ENCODE measurements at regions not wholly inside any gene's neighbourhood (a gene's known extent, or its start where the extent isn't known, plus 50 kb on each side); places are given as distances from the start of the nearest gene placed in this dataset.

GRCh38 chr9:87089506-87089905, 142.2 kb upstream of the GAS1 start:
- TF ChIP-seq TAF1 (IDR thresholded peaks at IDR 0.05; ENCODE audit: borderline replicate concordance, insufficient read depth, low read length) = no peak
- TF ChIP-seq REST (IDR thresholded peaks at IDR 0.05; ENCODE audit: insufficient read depth in 1 of 2, low read depth in 2 of 2, low read length in 2 of 2) = no peak
- no peak for TF ChIP-seq FOXP2 (optimal IDR thresholded peaks at IDR 0.05; ENCODE audit: borderline replicate concordance, extremely low read depth, extremely low read length, insufficient read depth)
- TF ChIP-seq POLR2AphosphoS5 (IDR thresholded peaks at IDR 0.05; ENCODE audit: low read depth, low read length) = no peak
- no peak for TF ChIP-seq SIN3A (IDR thresholded peaks at IDR 0.05; ENCODE audit: borderline replicate concordance, insufficient read depth, low read length)

DNA sequence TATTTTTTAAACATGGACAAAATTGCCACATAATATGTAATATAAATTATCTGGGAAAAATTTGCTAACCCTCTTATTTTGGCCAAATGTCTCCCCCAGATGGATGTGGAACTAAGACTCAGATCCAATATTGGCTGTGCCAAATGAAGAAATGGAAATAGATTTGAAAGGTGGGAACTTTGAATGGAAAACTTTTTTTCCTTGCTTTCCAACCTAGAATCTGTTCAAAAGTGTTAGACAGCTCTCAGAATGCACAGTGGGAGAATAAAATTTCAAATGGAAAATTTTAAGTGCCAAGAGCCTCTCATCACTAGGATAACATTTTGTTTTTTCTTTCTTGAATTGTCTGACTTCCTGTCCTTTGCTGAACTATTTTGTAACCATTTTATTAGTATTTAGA, 142.6 kb upstream of the GAS1 start:
- TF ChIP-seq SIN3A (IDR thresholded peaks at IDR 0.05; ENCODE audit: borderline replicate concordance, insufficient read depth, low read length) (no peak), REST (IDR thresholded peaks at IDR 0.05; ENCODE audit: insufficient read depth in 1 of 2, low read depth in 2 of 2, low read length in 2 of 2) (no peak), FOXP2 (optimal IDR thresholded peaks at IDR 0.05; ENCODE audit: borderline replicate concordance, extremely low read depth, extremely low read length, insufficient read depth) (no peak), TAF1 (IDR thresholded peaks at IDR 0.05; ENCODE audit: borderline replicate concordance, insufficient read depth, low read length) (no peak), POLR2AphosphoS5 (IDR thresholded peaks at IDR 0.05; ENCODE audit: low read depth, low read length) (no peak)

DNA sequence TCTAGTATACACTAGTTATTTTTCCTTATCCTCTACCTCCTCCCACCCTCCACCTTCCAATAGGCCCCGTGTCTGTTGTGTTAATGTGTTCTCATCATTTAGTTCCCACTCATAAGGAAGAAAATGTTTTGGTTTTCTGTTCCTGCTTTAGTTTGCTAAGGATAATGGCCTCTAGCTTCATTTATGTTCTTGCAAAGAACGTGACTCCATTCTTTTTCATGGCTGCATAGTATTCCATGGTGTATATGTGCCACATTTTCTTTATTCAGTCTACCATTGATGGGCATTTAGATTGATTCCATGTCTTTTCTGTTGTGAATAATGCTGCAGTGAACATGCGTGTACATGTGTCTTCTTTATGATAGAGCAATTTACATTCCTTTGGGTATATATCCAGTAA, 146.5 kb upstream of the GAS1 start:
- TF ChIP-seq REST (IDR thresholded peaks at IDR 0.05; ENCODE audit: insufficient read depth in 1 of 2, low read depth in 2 of 2, low read length in 2 of 2) = no peak
- no peak for TF ChIP-seq FOXP2 (optimal IDR thresholded peaks at IDR 0.05; ENCODE audit: borderline replicate concordance, extremely low read depth, extremely low read length, insufficient read depth)
- TF ChIP-seq TAF1 (IDR thresholded peaks at IDR 0.05; ENCODE audit: borderline replicate concordance, insufficient read depth, low read length) = no peak
- TF ChIP-seq POLR2AphosphoS5 (IDR thresholded peaks at IDR 0.05; ENCODE audit: low read depth, low read length) = no peak
- no peak for TF ChIP-seq SIN3A (IDR thresholded peaks at IDR 0.05; ENCODE audit: borderline replicate concordance, insufficient read depth, low read length)

- TF ChIP-seq TAF1 (IDR thresholded peaks at IDR 0.05; ENCODE audit: borderline replicate concordance, insufficient read depth, low read length) (no peak), REST (IDR thresholded peaks at IDR 0.05; ENCODE audit: insufficient read depth in 1 of 2, low read depth in 2 of 2, low read length in 2 of 2) (no peak), SIN3A (IDR thresholded peaks at IDR 0.05; ENCODE audit: borderline replicate concordance, insufficient read depth, low read length) (no peak), FOXP2 (optimal IDR thresholded peaks at IDR 0.05; ENCODE audit: borderline replicate concordance, extremely low read depth, extremely low read length, insufficient read depth) (no peak), POLR2AphosphoS5 (IDR thresholded peaks at IDR 0.05; ENCODE audit: low read depth, low read length) (no peak)
These were observed 148.6 kb upstream of the GAS1 start for GRCh38 chr9:87095951-87096350.

DNA sequence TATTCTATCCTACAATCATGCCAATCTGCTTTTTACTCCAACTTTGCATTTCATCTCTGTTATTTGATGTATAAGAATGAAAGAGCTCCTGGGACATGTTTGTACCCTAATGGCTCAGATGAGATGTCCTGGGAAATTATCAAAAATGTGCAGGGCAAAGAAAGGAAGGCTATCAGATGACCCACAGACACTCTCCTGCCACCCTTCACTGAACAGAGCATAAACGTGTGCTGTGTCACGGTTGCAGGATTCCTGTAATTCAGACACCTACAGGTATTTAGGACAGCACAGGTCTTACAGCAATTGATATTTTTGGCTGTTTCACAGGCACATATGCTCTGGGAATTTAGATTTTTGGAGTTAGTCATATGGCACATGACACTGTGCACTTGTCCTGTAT, 149.2 kb upstream of the GAS1 start:
- TF ChIP-seq TAF1 (IDR thresholded peaks at IDR 0.05; ENCODE audit: borderline replicate concordance, insufficient read depth, low read length) = no peak
- TF ChIP-seq FOXP2 (optimal IDR thresholded peaks at IDR 0.05; ENCODE audit: borderline replicate concordance, extremely low read depth, extremely low read length, insufficient read depth) = no peak
- no peak for TF ChIP-seq REST (IDR thresholded peaks at IDR 0.05; ENCODE audit: insufficient read depth in 1 of 2, low read depth in 2 of 2, low read length in 2 of 2)
- no peak for TF ChIP-seq POLR2AphosphoS5 (IDR thresholded peaks at IDR 0.05; ENCODE audit: low read depth, low read length)
- TF ChIP-seq SIN3A (IDR thresholded peaks at IDR 0.05; ENCODE audit: borderline replicate concordance, insufficient read depth, low read length) = no peak

All from PFSK-1 (cell line).